Gastrocnemius medialis (tissue), 4 donors: ENCODE measurements at regions not wholly inside any gene's neighbourhood (a gene's known extent, or its start where the extent isn't known, plus 50 kb on each side); places are given as distances from the start of the nearest gene placed in this dataset.

Experiments used
- ATAC-seq, 2 donors: fragments of 150-250 bp; one replicate each; pipeline ENCODE4 v1.9.1; 2016
- DNase-seq, 2 donors: peaks; one replicate each; pipeline ENCODE4 v3.0.0-alpha.2; 2019
- H3K27ac ChIP-seq, 4 donors: fragments of 200-600 bp; sonication (generic); 1 replicate in 1 of 4; 2 replicates in 3 of 4; pipeline ENCODE4 v1.5.1; 2016 to 2018; ENCODE audit warnings: mild to moderate bottlenecking in 2 of 4, moderate library complexity in 1 of 4
- H3K27me3 ChIP-seq, 3 donors: fragments of 200-600 bp; sonication (generic) in 2 of 3; 1 replicate in 1 of 3; 2 replicates in 2 of 3; pipeline versions ENCODE4 v1.5.1 to v1.6.0; 2016 to 2019; ENCODE audit warnings: mild to moderate bottlenecking in 1 of 3, moderate library complexity in 1 of 3
- H3K36me3 ChIP-seq, 2 donors: fragments of 200-600 bp; sonication (generic) in 1 of 2; one replicate each; pipeline ENCODE4 v1.5.1; 2017 to 2018
- H3K4me1 ChIP-seq, 2 donors: fragments of 200-600 bp; sonication (generic) in 1 of 2; one replicate each; pipeline ENCODE4 v1.5.1; 2016 to 2017; ENCODE audit warnings: mild to moderate bottlenecking in 2 of 2
- H3K4me3 ChIP-seq, 4 donors: fragments of 200-600 bp; sonication (generic) in 3 of 4; 1 replicate in 1 of 4; 2 replicates in 3 of 4; pipeline ENCODE4 v1.5.1; 2016 to 2019; ENCODE audit warnings: mild to moderate bottlenecking in 2 of 4
- H3K9me3 ChIP-seq, 3 donors: fragments of 200-600 bp; sonication (generic) in 2 of 3; 1 replicate in 1 of 3; 2 replicates in 2 of 3; pipeline ENCODE4 v1.5.1; 2016 to 2019
- CTCF ChIP-seq, 5 experiments: fragments of 450-650 bp in 3 of 5; fragments of 200-600 bp in 2 of 5; sonication (generic) in 2 of 5; IDR thresholded peaks in 4 of 5; conservative IDR thresholded peaks in 1 of 5; 1 replicate in 4 of 5; 2 replicates in 1 of 5; pipeline ENCODE4 v1.5.1; 2016 to 2019; ENCODE audit warnings: antibody characterized with exemption in 5 of 5, mild to moderate bottlenecking in 3 of 5, moderate library complexity in 3 of 5
- POLR2A ChIP-seq, 2 donors: fragments of 450-650 bp; IDR thresholded peaks; one replicate each; pipeline ENCODE4 v1.6.1; 2017; ENCODE audit warnings: antibody characterized with exemption in 2 of 2, mild to moderate bottlenecking in 2 of 2, moderate library complexity in 2 of 2
- in situ Hi-C, 4 donors: fragments of 200-750 bp; cut with MboI; loops; one replicate each; pipeline versions ENCODE4 v1.15.0 to v1.8.0; 2017; ENCODE audit warnings: low sequenced_read_pairs in 4 of 4
- intact Hi-C: fragments of 100-400 bp; cut with DNase I; formaldehyde crosslinking; loops from one replicate; pipeline ENCODE4 v1.15.1; 2023; ENCODE audit warnings: low total_unique reads

GRCh38 chr4:176988226-176988625 is 195.5 kb upstream of the VEGFC start:
- Histone ChIP-seq H3K36me3 (no peaks in the 10 kb centered on the region), H3K9me3 (no peaks in the 10 kb centered on the region), H3K4me1 (no peaks in the 10 kb centered on the region), H3K27me3 (no peaks in the 10 kb centered on the region), H3K4me3 (no peak overlapping the region), H3K27ac (no peak overlapping the region)
- in situ Hi-C loops (no loop called here), intact Hi-C loops (no loop called here)
- ATAC-seq (no peak), DNase-seq (no peak)
- TF ChIP-seq CTCF (IDR thresholded peaks at IDR 0.05 in 4 of 5, conservative IDR thresholded peaks at IDR 0.05 in 1 of 5): no peak
- TF ChIP-seq POLR2A (IDR thresholded peaks at IDR 0.05): no peak

- no peaks in the 10 kb centered on the region for H3K27me3 ChIP-seq
- DNase-seq (no peak), ATAC-seq (no peak)
- H3K4me1 ChIP-seq: no peaks in the 10 kb centered on the region
- H3K9me3 ChIP-seq: no peaks in the 10 kb centered on the region
- TF ChIP-seq CTCF (IDR thresholded peaks at IDR 0.05 in 4 of 5, conservative IDR thresholded peaks at IDR 0.05 in 1 of 5): no peak
- no peak for TF ChIP-seq POLR2A (IDR thresholded peaks at IDR 0.05)
- in situ Hi-C loops (no loop called here), intact Hi-C loops (no loop called here)
- H3K36me3 ChIP-seq: no peaks in the 10 kb centered on the region
- no peak overlapping the region for H3K27ac ChIP-seq
- no peak overlapping the region for H3K4me3 ChIP-seq
Measured at GRCh38 chr4:176989186-176989585, 196.5 kb upstream of the VEGFC start.

GRCh38 chr4:176999935-177000543 is 207.3 kb upstream of the VEGFC start:
- intact Hi-C loops: no loop called here
- no peaks in the 10 kb centered on the region for H3K36me3 ChIP-seq
- no peak for DNase-seq
- H3K9me3 ChIP-seq: no peaks in the 10 kb centered on the region
- in situ Hi-C loops: no loop called here
- no peak overlapping the region for H3K4me3 ChIP-seq
- H3K4me1 ChIP-seq: no peaks in the 10 kb centered on the region
- no peak for ATAC-seq
- TF ChIP-seq POLR2A (IDR thresholded peaks at IDR 0.05) (no peak), CTCF (IDR thresholded peaks at IDR 0.05 in 4 of 5, conservative IDR thresholded peaks at IDR 0.05 in 1 of 5) (no peak)
- H3K27me3 ChIP-seq: no peaks in the 10 kb centered on the region
- no peak overlapping the region for H3K27ac ChIP-seq

GRCh38 chr4:177001271-177002175 is 208.8 kb upstream of the VEGFC start:
- in situ Hi-C loops: no loop called here
- no peak for DNase-seq

More at GRCh38 chr4:177001271-177002175, 208.8 kb upstream of the VEGFC start:
- Histone ChIP-seq H3K27ac (no peak overlapping the region), H3K27me3 (no peaks in the 10 kb centered on the region), H3K36me3 (no peaks in the 10 kb centered on the region), H3K4me3 (no peak overlapping the region), H3K9me3 (no peaks in the 10 kb centered on the region), H3K4me1 (no peaks in the 10 kb centered on the region)
- ATAC-seq: no peak
- intact Hi-C loops: no loop called here
- no peak for TF ChIP-seq POLR2A (IDR thresholded peaks at IDR 0.05)
- no peak for TF ChIP-seq CTCF (IDR thresholded peaks at IDR 0.05 in 4 of 5, conservative IDR thresholded peaks at IDR 0.05 in 1 of 5)
